AG08395 (cell line): ENCODE measurements at regions not wholly inside any gene's neighbourhood (a gene's known extent, or its start where the extent isn't known, plus 50 kb on each side); places are given as distances from the start of the nearest gene placed in this dataset.
"Not testable (repeated sequence)": the region's sequence is repeated elsewhere in the genome, so short reads cannot be mapped to it uniquely, and the experiment has no call there.

Source experiments
- DNase-seq: peaks from one replicate; pipeline ENCODE4 v3.0.0; 2012; ENCODE audit warnings: mixed read lengths, low spot score

GRCh38 chr11:24249921-24250320, 246.9 kb upstream of the LUZP2 start:
- DNase-seq = no peak

- DNase-seq = no peak
Observed at GRCh38 chr11:24253237-24253760, 243.6 kb upstream of the LUZP2 start.

GRCh38 chr11:24264868-24265267, 232.0 kb upstream of the LUZP2 start:
- DNase-seq = no peak

GRCh38 chr11:24267014-24267413, 229.8 kb upstream of the LUZP2 start:
- DNase-seq = no peak

DNA sequence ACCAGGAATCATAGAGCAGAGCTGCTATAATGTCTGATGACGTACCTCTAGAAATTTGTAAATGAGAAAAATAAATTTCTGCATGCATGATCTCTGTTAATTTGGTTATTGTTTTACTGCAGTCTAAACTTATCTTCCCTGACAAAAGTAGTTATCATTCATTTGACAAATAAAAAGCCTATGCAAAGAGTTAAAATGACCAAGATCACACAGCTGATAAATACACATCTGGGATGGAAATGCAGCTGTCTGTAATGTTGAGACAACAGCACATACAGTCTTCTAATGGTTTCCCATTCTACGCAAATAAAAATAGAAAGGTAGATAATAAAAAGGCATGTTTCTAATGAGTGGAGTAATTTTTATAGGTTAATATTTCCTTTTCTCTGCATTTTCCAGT, 225.1 kb upstream of the LUZP2 start:
- DNase-seq = no peak

- not testable (repeated sequence) for DNase-seq
Observed at GRCh38 chr11:24274214-24274781, 222.6 kb upstream of the LUZP2 start.

DNA sequence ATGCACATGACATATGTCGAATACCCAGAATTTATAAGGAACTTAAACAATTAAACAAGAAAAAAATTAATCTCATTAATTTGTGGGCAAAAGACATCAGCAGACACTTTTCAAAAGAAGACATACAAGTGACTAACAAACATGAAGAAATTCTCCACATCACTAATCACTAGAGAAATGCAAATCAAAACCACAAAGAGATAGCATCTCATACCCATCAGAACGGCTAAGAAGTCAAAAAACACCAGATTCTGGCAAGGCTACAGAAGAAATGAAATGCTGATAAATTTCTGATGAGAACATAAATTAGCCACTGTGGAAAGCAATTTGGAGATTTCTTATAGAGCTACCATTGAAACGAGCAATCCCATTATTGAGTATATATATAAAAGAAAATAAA, 210.6 kb upstream of the LUZP2 start:
- DNase-seq = no peak

DNA sequence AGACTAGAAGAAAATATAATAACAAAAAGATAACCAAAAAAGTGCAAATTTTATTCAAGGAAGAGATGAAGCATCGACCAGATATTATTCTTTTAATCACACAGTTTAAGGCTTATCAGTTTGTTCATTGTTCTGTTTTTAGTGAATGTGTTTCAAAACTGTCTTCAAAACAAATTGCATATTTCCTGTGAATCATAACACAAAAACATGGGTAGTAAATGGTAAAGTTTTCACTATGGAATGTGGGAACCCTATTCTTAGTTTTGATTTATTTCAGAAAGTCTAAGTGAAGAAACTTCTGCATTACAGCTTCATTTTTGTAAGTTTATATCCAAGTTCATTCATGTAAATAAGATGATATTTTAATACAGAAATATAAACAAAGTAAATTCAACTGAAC, 207.6 kb upstream of the LUZP2 start:
- DNase-seq = no peak

GRCh38 chr11:24293964-24294363, 202.9 kb upstream of the LUZP2 start:
- no peak for DNase-seq

GRCh38 chr11:24295360-24295759, 201.5 kb upstream of the LUZP2 start:
- DNase-seq = no peak

- no peak for DNase-seq
Observed at GRCh38 chr11:24297461-24297860, 199.4 kb upstream of the LUZP2 start.

GRCh38 chr11:24298146-24298545, 198.7 kb upstream of the LUZP2 start:
- no peak for DNase-seq

DNA sequence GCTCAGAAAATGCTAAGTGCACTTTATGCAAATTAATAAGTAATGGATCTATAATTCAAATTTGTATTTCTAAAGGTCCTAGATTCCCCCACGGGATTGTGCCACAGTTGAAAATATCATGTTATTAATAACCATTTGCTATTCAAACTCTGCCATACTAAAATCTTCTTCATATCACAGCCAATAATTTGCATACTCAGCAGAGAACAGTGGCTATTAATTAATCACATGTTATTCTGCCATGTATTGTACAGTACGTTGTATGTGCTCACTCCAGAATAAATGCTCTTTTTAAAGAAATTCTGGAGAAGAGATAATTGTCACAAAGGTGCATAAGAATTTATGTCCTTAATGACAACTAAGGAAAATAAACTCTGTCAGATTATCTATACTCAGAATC, 184.9 kb upstream of the LUZP2 start:
- no peak for DNase-seq

DNA sequence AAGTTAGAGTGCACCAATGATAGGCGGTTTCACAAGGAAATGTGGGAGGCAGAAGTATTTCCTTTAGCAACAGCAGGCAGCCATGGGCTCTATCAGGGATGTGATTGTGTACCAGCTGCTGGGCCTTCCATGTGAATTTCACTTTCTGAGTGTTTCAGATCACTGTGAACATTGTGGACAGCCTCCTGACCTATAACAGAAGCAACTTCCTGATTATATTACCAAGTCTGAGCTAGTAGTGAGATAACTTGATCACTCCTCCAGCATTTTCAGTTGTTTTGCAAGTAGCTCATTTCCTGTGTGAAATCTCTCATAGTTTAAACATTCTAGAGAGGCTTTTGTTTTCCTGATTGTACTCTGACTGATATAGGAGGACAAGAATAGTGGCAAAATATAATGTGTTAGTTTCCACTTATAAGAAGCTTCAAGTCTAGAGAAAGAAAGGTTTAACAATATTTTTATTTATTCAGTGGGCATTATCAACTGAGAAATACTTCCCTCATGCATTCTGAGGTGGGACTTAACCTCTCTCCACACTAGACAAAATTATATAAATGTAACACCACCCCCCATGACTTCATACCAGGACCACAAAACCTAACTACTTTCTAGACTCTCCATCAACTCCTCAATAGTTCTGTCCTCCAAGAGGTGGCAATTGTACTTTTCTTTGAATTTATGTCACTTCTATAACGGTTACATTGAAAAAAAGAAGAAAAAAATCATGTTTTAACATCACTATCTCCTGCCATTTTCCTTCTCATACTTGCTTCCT, 184.2 kb upstream of the LUZP2 start:
- no peak for DNase-seq

GRCh38 chr11:24321229-24321628, 175.6 kb upstream of the LUZP2 start:
- no peak for DNase-seq

DNA sequence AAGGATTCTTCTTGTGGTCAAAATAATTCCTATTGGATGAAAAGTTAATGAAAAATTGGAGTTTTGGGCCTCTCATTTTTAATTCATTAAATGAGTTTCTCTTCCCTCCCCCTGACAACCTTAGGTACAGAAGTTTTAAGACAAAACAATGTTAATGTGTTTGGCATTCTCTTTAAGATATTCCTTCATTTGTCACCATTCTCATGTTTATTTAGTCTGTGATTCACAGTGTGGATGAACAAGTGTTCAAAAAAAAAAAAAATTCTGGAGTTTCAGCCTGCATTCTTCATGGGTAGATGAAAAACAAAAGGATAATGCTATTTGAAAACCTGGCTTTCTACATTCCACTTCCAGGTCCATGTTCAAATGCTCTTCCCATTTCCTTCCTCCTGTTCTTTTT, 172.6 kb upstream of the LUZP2 start:
- DNase-seq = no peak

- DNase-seq = no peak
Observed at GRCh38 chr11:24344222-24344621, 152.6 kb upstream of the LUZP2 start.

- no peak for DNase-seq
Observed at GRCh38 chr11:24348908-24349307, 147.9 kb upstream of the LUZP2 start.

GRCh38 chr11:24351179-24351578, 145.7 kb upstream of the LUZP2 start:
- no peak for DNase-seq

GRCh38 chr11:24356501-24356900, 140.4 kb upstream of the LUZP2 start:
- DNase-seq = no peak

GRCh38 chr11:24357620-24358410, 139.0 kb upstream of the LUZP2 start:
- DNase-seq = no peak

- DNase-seq = no peak
Observed at GRCh38 chr11:24372491-24372890, 124.4 kb upstream of the LUZP2 start.

DNA sequence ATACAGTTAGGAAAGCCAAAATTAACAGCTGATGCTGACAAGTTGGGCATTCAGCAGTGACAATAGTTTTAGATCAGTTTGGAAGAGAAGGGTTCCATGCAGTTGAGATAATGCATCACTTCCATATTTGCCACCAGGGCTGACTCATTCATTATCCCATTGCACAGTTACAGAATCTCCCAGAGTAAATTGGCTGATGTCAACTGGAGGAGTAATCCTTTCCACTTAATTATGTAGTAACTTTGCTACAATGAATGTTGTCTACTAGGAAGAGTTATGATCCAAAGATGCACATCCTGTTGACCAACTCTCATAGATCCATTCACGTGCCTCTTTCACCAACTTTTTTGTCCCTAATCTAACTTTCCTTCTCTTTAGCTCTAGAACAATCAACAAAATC, 123.3 kb upstream of the LUZP2 start:
- no peak for DNase-seq
